ENCODE measurements at regions not wholly inside any gene's neighbourhood (a gene's known extent, or its start where the extent isn't known, plus 50 kb on each side); places are given as distances from the start of the nearest gene placed in this dataset.

GRCh38 chr15:60134609-60135008 is 130.5 kb downstream of the FOXB1 start:
- Histone ChIP-seq H3K4me1 (ENCODE audit: insufficient read depth, low read length) (no peaks in the 10 kb centered on the region), H3K9me3 (ENCODE audit: control insufficient read depth in 1 of 2, insufficient read depth in 1 of 2, low read length in 2 of 2) (no peaks in the 10 kb centered on the region), H3K4me3 (ENCODE audit: low read length) (no peak overlapping the region), H3K27ac (ENCODE audit: low read depth in 1 of 2, low read length in 2 of 2) (no peak overlapping the region), H3K27me3 (ENCODE audit: control insufficient read depth in 1 of 2, insufficient read depth in 2 of 2, low read length in 2 of 2) (no peaks in the 10 kb centered on the region), H3K36me3 (ENCODE audit: insufficient read depth, low read length) (no peaks in the 10 kb centered on the region)
- ATAC-seq (ENCODE audit: poor library complexity), result no peak
- Mint-ChIP-seq H3K9me3 (no peaks in the 10 kb centered on the region), H3K4me3 (no peak overlapping the region), H3K27me3 (peaks cover 18% of the 10 kb centered on the region), H3K27ac (no peak overlapping the region), H3K36me3 (ENCODE audit: low read depth) (no peaks in the 10 kb centered on the region), H3K4me1 (ENCODE audit: low read depth) (no peaks in the 10 kb centered on the region)
- intact Hi-C loops (cut with DNase I, micrococcal nuclease), result no loop called here
- POLR2A ChIA-PET, result no interaction called here
- TF ChIP-seq CTCF (IDR thresholded peaks at IDR 0.05), result no peak
- DNase-seq, result peak in 3 of 14 experiments; percentile 10 to 21 (median 19)
- CTCF ChIA-PET, result no interaction called here

GRCh38 chr15:60135961-60136360 is 131.8 kb downstream of the FOXB1 start:
- no peaks in the 10 kb centered on the region for H3K27me3 ChIP-seq (ENCODE audit: control insufficient read depth in 1 of 2, insufficient read depth in 2 of 2, low read length in 2 of 2)
- DNase-seq (no peak), ATAC-seq (ENCODE audit: poor library complexity) (no peak)
- H3K27me3 Mint-ChIP-seq, result peaks cover 29% of the 10 kb centered on the region
- H3K27ac Mint-ChIP-seq, result no peak overlapping the region
- intact Hi-C loops (cut with DNase I, micrococcal nuclease), result no loop called here
- H3K4me1 Mint-ChIP-seq (ENCODE audit: low read depth), result no peaks in the 10 kb centered on the region
- peaks cover 2% of the 10 kb centered on the region for H3K9me3 Mint-ChIP-seq
- TF ChIP-seq CTCF (IDR thresholded peaks at IDR 0.05), result no peak
- ChIA-PET CTCF (no interaction called here), POLR2A (no interaction called here)
- no peaks in the 10 kb centered on the region for H3K36me3 ChIP-seq (ENCODE audit: insufficient read depth, low read length)
- H3K4me1 ChIP-seq (ENCODE audit: insufficient read depth, low read length), result no peaks in the 10 kb centered on the region
- no peak overlapping the region for H3K4me3 ChIP-seq (ENCODE audit: low read length)
- H3K27ac ChIP-seq (ENCODE audit: low read depth in 1 of 2, low read length in 2 of 2), result no peak overlapping the region
- no peak overlapping the region for H3K4me3 Mint-ChIP-seq
- H3K36me3 Mint-ChIP-seq (ENCODE audit: low read depth), result no peaks in the 10 kb centered on the region
- no peaks in the 10 kb centered on the region for H3K9me3 ChIP-seq (ENCODE audit: control insufficient read depth in 1 of 2, insufficient read depth in 1 of 2, low read length in 2 of 2)

GRCh38 chr15:60137711-60138396 is 133.7 kb downstream of the FOXB1 start:
- Histone ChIP-seq H3K36me3 (ENCODE audit: insufficient read depth, low read length) (no peaks in the 10 kb centered on the region), H3K27me3 (ENCODE audit: control insufficient read depth in 1 of 2, insufficient read depth in 2 of 2, low read length in 2 of 2) (no peaks in the 10 kb centered on the region), H3K4me3 (ENCODE audit: low read length) (no peak overlapping the region), H3K4me1 (ENCODE audit: insufficient read depth, low read length) (no peaks in the 10 kb centered on the region), H3K9me3 (ENCODE audit: control insufficient read depth in 1 of 2, insufficient read depth in 1 of 2, low read length in 2 of 2) (no peaks in the 10 kb centered on the region), H3K27ac (ENCODE audit: low read depth in 1 of 2, low read length in 2 of 2) (no peak overlapping the region)
- Mint-ChIP-seq H3K4me1 (ENCODE audit: low read depth) (no peaks in the 10 kb centered on the region), H3K9me3 (peaks cover 2% of the 10 kb centered on the region), H3K27ac (no peak overlapping the region), H3K27me3 (peaks cover 37% of the 10 kb centered on the region), H3K36me3 (ENCODE audit: low read depth) (no peaks in the 10 kb centered on the region), H3K4me3 (no peak overlapping the region)
- POLR2A ChIA-PET, result no interaction called here
- CTCF ChIA-PET, result interaction anchor here (1.2 kb wide), 1 partner anchor 10 kb away, joined by 3 read pairs; no protein-coding TSS in a partner anchor
- DNase-seq, result no peak
- TF ChIP-seq CTCF (IDR thresholded peaks at IDR 0.05), result no peak
- ATAC-seq (ENCODE audit: poor library complexity), result no peak
- intact Hi-C loops (cut with DNase I, micrococcal nuclease), result no loop called here
